Fibroblast of peridontal ligament (primary cell): ENCODE measurements at regions not wholly inside any gene's neighbourhood (a gene's known extent, or its start where the extent isn't known, plus 50 kb on each side); places are given as distances from the start of the nearest gene placed in this dataset.
A peak's percentile ranks its signal among the peaks of the same experiment; 100 is the strongest.

Source experiments
- DNase-seq: peaks from one replicate; pipeline ENCODE4 v3.0.0-alpha.2; 2010; ENCODE audit errors: extremely low read depth

DNA sequence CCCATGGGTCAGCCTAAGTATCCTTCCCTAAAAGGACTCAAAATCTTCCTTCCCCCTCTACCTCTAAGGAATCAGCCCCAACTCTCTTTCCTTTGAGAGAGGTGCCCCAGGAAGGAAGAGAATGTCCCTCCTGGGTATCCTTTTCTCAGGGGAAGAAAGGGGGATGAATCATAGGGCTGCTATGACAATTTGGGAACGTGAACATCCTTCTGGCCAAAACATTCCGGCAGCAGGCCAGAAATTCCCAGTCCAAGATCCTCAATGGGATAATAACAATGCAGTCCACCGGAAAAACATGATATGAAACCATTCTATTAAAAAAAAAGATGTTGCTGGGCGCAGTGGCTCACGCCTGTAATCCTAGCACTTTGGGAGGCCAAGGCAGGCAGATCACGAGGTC lies 50.8 kb upstream of the CACNA2D3 start:
- no peak for DNase-seq

DNA sequence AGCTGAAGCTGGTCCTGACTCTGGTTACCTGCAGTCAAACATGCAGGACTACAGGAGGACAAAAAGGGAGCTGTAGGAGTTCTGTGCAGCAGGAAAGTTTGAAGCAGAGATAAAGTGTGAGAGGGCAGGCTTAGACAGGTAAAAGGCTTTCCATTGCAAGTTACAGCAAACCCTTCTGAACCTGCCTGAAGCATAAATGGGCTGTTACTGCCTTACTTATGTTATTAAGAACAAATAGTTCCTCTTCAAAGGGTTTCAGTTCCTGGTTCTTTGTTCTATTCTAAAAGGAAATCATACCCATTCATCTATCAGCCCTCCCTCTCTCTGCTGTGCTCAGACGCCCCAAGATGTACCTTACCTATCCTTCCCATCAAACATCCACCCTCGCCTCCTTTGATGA lies 52.4 kb upstream of the CACNA2D3 start:
- DNase-seq = no peak

DNA sequence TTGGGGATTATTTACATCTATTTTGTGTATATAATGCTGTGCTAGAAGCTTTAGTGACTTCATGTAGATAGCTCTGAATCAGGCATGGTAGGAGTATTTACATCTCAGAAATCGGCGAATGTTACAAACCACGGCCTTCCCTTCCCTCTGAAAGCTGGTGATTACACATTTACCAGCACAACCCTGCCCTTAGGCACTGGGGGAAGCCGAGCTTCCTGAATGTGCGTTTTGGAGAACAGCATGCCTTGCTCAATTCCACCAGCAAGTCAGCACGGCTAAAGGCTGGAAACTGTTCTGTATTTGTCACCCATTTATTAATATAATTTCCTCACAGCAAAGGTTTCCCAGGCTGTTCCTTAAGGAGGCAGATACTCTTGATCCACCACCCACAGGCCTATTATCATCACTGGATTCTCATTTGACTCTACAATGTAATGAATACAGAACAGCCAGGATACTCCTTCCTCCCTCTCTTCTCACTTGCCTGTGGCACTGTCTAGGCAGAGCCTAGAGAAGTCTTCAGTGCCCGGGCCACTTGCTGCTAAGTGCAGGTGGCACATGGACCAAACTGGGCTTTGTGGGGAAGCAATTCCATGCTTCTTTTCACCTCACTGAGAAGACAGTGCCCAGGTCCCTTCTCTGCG lies 55.2 kb upstream of the CACNA2D3 start:
- no peak for DNase-seq

DNA sequence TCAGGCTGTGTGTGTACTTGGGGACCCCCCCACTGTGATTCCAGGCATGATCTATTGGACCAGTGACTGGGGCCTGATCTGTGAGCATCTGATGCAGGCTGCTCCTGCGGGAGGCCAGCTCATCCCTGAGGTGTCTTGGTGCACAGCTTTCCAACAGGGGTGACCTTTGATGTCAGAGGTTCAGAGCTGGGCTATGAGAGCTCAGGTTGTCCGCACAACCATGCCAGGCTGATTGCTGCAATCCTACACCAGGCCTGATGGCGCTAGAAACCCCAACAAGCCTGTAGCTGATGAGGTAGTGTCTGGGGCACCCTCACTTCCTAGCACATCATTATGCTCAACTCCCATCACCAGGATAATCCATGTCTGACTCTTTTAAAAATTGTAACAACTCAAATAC lies 56.1 kb upstream of the CACNA2D3 start:
- no peak for DNase-seq

DNA sequence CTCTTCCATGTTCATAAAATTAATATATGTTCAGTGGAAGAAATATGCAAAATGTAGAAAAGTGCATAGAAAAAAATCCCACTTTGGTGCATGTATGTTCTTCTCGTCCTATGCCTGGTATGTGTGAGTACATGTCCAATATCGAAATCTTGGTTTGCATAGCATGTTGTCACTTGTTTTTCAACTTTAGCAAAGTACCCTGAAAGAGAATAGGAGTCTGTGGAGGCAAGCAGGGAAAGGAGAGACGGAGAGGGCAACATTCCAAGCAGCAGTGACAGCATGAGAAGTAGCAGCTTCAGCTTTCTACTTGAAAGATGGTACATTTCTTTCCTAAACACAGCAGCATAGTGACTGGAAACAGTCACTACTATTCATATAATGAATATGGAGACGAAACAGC lies 56.8 kb upstream of the CACNA2D3 start:
- no peak for DNase-seq

DNA sequence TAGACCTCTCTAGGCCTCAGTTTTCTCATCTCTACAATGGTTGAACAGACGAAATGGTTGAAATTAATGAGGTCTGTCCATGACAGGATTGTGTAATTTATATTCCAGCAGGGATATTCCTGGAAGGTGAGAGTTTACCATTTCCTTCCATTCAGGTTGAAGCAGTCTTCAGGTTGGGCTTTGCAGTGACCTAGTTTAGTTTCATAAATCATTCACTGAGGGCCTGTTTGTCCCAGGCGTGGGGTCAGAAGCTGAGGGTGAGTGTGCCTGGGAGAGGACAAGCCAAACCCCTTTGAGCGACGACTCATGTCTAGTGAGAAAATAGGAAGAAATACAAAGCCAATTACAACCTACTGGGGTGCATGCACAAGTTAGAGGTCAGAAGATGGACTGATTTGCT lies 57.2 kb upstream of the CACNA2D3 start:
- DNase-seq = no peak

DNA sequence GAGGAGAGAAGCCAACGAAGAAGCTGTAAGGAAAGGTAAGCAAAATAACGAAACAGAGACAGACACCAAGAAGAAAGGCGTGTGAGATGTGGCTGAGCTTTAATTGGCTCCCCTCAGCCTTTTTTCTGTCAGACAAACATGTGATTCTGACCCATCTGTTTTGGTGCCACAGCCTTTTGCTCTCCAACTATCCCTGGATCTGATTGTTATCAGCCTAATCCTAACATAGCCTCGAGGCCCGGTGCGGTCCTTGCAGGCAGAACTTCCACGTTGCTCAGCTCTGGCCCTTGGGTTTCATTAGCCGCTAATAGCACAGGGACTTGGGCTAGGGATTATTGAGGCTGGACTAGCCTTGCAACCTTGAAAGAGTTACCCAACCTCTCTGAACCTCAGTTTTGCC lies 57.9 kb upstream of the CACNA2D3 start:
- DNase-seq = no peak

DNA sequence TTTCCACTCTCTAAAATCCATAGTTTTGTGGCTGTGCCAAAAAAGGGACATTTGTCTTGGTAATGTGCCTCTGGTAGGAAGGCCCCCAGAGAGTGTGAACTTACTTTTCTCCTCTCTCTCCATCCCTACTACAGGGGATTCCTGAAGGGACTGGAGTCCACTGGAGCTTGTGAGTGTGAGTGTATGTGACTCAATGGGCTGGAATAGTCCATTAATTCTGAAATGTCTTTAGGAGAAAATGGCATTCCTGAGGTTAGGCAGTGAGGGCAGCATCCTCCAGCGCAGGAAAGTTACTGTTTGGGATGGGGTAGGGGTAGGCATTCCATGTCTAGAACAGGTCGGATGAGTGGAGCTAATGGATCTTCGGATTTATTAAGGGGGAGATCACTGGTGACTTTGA lies 59.8 kb upstream of the CACNA2D3 start:
- DNase-seq = no peak

DNA sequence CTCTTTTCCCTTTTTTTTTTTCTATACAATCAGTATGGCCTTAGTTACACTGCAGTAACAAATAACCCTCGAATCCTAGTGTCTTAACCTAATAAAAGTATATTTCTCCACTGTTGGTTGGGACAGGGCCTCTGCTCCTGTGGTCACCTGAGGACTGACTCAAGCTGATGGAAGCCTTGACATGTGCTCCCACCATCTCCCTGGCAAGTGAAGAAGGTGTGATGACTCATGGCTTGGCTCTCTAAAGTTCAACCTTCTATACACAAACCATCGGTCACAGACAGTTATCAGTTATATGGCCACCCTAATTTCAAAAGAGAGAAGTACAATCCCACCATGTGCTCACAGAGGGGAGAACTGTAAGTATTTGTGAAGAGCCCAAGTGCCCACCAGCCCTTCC lies 65.8 kb upstream of the CACNA2D3 start:
- DNase-seq = no peak

DNA sequence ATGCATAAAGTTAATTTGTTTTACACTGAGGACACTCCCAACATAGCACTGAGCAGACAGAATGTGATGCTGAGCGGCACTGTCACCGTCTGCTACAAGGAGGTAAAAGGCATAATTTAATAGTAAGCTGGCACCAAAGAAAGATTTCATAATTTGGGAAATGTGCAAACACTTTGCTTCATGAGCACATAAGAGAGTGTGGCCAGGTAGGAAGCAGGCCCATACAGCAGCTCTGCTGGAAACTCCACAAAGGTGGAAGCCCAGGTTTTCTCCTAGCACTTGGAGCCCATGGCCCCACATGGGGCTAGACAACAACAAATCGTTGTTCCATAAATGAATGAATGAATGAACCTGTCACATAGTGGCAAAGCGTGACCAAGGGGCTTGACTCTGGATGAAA lies 68.5 kb upstream of the CACNA2D3 start:
- no peak for DNase-seq

DNA sequence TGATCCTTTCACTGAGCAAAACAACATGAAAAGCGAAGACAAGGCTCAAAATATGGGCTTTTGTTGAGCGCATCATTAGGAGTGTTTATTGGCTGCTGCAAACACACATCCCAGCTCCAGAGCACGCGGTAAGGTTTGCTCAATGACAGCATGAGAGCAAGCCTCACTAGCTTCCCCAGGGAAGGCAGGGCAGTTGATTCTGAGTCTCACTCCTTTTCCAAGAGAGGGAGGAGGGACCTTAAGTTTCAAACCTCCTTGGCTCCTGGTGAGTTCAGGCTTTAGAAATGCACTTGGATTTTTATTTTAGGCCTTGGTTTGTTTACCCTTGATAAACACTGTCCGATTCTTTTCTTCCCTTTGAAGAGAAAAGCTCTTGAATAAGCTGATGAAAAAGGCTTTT lies 69.1 kb upstream of the CACNA2D3 start:
- DNase-seq = no peak

DNA sequence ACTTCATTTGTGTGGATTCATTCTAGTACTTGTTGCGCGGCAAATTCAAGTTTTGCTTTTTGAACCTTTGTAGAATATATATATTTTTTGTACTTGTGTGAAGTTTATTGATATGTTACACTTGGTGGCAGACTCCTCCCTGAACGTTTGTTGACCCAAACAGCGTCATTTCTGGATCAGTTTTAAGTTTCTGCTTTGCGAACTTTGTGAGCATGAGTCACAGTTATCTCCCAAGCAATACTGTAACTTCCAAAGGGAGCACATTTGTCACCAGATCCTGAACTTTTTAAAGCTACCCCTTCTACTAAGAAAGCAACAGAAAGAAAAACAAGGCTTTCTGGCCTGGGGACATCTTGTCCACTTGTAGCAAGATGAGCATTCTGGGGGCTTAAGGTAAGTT lies 74.8 kb upstream of the CACNA2D3 start:
- no peak for DNase-seq

DNA sequence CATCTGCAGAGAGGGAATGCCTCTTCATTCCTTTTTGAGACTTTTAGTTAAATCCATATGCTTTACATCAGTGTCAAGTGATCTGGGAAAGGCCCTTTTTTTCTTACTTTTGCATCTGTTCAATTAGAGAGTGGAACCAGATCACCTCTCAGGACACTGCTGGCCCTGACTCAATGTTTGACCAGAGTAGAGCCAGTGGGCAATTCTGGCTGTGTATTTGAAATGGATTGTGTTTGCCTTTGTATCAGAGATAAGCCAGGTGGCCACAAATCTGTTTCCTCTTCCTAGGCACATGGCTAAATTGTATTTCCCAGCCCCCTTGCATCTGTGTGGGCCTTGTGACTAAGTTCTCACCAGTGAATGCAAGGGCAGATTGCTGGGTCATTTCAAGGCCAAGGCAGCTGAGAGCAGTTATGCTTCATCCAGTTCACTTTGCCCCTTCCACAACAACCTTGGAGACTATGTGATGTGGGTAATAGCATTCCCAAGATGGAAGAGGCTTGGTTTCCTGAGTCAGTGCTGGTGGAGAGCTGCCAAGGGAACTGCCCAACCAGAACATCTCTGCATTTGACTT lies 75.6 kb upstream of the CACNA2D3 start:
- peak; percentile 23 for DNase-seq

DNA sequence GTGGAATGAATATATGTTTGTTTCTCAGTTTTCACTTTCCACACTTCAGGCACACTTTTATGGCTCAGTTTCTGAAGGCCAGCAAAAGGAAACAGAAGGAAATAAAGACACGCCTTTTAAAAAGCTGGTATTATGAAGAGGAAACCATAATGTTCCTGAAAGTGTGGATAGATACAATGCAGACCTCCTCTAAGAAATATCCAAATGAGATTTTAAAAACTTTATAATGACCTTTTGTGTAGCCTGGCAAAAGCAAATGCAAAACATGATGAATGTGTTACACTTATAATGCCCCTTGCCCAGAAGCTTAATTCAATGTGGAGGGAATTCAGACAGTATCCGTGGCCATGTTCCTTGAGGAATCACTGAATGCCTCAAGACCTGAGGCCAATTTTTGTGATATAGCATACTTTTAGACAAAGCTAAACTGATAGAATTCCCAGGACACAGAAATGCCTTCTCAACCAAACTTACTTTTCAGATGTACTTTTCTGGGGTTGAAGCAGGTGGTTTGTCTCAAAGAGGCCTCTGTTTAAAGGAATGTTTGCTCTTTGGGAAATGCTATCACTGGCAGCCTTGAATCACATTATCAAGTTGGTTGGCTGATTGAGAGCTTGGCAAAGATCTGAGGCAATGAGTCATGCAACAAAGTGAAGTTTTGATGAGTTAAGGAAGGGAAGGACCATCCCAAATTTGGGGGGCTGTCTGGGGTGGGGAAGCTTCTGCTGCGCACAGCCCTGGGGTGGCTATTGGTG lies 77.1 kb upstream of the CACNA2D3 start:
- DNase-seq = no peak

DNA sequence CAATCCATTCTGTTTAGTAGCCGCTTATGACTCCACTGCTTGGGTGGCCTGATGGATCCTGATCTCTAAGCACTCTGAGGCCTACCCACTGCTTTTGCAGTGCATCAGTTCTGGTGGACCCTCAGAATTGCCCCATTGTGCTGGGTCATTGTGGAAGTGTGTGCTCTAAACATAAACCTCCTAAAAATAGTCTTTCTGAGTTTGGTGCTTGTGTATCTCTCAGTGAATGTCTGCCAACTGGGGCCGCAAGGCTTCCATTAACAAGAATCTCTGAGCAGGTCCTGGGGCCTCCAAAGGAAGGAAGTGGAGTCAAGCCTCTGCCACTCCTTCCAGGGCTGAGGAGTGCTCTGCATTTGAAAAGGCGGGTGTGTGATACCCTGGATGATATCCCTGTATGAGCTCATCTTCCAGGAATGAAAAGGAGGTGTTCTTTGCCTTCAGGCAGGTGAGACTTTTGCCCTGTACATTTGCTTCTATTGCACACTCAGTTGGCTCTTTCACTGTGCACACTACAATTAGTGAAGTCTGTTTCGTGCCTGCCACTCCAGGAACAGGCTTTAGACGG lies 80.0 kb upstream of the CACNA2D3 start:
- no peak for DNase-seq

DNA sequence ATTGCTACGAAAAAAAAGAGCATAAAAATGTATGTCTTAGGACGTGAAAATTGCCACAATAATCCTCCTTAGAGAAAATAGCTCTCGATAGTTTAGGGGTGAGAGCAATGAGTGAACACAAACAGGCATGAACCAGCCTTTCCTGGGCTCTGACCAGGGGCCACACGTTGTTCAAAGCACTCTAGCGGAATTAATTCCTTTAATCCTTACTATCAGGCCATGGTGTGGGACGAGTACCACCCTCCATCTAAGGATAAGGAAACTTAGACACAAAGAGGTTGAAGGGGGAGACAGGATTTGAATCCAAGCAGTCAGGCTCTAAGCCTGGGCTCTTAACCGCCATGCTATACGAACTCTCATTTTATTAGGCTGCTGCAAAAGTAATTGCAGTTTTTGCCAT lies 81.9 kb upstream of the CACNA2D3 start:
- no peak for DNase-seq

DNA sequence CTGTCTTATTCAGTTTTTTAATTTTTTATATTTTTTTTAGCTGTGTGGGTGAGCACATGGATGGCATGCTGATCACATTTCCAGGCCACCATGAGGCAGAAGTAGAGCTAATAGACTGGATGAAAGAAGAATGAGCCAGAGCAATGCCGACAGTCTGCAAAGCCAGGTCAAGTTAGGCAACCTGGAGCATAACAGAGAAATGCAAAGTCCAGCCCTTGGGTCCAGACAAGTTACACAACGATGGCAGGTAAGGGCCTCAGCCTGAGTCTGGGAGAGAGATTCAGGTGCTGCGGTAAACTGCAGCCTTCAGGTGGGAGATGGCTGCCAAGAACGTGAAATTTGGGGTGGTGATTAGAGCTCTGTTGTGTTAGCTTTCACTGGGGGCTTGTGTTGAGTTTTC lies 84.0 kb upstream of the CACNA2D3 start:
- no peak for DNase-seq

DNA sequence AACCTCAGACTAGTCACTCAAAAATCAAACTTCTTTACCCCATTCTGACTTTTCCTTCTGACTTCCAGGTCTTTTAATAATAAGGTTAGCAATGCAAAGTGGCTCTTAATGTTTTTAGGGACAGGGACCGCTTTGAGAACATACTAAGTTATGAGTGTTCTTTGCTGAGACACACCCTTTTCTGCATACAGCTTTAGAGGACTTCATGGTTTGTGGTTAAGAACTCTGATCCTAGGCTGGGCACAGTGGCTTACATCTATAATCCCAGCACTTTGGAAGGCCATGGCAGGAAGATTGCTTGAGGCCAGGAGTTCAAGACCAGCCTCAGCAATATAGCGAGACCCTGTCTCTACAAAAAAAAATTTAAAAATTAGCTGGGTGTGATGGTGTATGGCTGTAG lies 85.8 kb upstream of the CACNA2D3 start:
- no peak for DNase-seq

DNA sequence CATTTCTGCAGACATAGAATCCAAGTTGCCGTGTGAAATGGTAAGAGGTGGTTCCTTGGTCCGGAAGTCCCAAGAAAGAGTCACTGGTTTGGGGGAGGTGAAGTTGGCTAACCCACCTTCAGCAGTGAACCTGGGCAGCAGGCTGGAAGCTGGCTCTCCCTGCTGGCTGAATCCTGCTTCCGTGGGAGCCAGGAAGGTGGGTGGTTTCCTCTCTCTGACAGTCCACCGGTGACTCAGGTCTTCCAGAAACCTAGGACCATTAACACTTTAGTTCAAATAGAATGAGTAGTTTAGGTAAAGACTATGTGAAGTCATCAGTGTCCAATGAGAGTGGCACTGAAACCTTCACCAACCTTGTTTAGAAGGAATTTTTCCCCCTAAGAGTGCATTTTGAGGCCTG lies 87.4 kb upstream of the CACNA2D3 start:
- DNase-seq = no peak

DNA sequence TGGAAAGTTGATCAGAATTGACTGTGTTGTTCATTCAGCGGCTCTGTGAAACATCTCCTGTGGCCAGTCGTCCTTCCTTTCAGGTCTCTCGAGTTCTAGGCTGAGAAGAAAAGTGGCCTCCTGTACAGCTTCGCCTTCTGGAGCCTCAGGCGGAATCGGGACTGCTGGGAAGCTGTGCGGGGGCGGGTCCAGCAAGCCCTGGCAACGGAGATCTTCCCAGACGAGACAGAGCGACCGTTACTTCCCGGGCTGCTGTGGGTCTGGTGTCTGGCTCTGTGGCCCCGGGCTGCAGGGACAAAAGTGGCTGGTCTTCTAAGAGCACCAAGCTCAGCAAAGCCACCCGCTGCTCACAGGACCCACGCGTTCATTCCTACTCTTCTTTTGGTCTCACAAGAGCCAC lies 88.6 kb upstream of the CACNA2D3 start:
- no peak for DNase-seq

DNA sequence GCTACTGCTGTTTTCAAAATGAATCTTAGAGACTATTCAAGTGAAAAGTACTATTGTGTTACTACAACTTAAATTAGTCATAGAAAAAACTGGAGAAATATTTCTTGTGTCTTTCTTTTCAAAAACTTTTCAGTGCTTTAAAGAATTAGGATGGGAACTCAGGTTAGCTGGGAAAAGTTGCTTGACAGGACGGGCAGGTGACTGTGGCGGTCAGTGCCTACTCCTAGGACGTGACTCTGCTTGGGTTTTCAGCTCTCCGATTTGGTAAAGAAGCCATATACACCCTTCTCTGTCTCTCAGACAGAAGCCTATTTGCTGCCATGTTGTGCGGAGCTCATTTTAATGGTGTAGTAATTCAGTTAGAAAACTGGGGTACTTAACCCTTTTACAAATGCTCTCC lies 89.8 kb upstream of the CACNA2D3 start:
- DNase-seq = no peak

DNA sequence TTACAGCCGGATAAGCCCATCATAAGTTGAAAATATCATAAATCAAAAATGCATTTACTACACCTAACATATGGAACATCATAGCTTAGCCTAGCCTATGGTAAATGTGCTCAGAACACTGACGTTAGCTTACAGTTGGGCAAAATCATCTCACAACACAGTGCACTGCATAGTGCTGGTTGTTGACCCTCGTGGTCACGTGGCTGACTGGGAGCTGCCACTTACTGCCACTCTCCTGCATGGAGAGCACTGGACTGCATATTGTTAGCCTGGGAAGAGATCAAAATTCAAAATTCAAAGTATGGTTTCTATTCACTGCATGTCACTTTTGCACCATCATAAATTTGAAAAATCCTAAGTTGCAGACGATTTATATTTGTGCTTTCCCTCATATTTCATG lies 94.0 kb upstream of the CACNA2D3 start:
- DNase-seq = no peak

DNA sequence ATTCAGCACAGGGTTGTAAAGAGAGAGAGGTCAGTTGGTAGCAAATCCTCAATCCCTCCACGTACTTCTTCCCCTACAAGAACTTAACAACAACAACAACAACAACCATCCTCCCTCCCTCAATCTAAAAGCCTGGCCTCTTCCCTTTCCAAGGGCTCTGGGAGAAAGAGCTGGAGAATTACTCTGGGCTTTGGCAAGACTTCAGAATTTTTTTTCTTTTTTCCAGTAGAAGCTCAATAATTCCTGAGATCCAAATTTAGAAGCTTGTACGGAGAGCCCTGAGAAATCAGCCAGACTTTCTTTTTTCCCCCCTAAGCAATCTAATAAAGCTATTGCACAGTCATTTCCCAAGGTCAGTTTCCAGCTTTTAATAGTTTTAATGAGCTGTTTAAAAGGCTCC lies 95.8 kb upstream of the CACNA2D3 start:
- DNase-seq = no peak
